GM20431 (cell line): ENCODE measurements at regions not wholly inside any gene's neighbourhood (a gene's known extent, or its start where the extent isn't known, plus 50 kb on each side); places are given as distances from the start of the nearest gene placed in this dataset.
"Not testable (repeated sequence)": the region's sequence is repeated elsewhere in the genome, so short reads cannot be mapped to it uniquely, and the experiment has no call there.

ENCODE experiments used
- in situ Hi-C: fragments of 300-500 bp; cut with MseI, MboI; formaldehyde crosslinking; loops from one replicate; pipeline ENCODE4 v1.15.0; 2020; ENCODE audit warnings: low sequenced_read_pairs; ENCODE audit not compliant: unreplicated experiment

- in situ Hi-C loops = no loop called here
Measured at GRCh38 chr4:177494791-177495190, 52.6 kb upstream of the AGA start.

DNA sequence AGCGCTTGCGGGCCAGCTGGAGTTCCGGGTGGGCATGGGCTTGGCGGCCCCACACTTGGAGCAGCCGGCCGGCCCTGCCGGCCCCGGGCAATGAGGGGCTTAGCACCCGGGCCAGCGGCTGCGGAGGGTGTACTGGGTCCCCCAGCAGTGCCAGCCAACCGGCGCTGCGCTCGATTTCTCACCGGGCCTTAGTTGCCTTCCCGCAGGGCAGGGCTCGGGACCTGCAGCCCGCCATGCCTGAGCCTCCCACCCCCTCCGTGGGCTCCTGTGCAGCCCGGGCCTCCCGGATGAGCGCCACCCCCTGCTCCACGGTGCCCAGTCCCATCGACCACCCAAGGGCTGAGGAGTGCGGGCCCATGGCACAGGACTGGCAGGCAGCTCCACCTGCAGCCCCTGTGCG, 53.4 kb upstream of the AGA start:
- in situ Hi-C loops = not testable (repeated sequence)

DNA sequence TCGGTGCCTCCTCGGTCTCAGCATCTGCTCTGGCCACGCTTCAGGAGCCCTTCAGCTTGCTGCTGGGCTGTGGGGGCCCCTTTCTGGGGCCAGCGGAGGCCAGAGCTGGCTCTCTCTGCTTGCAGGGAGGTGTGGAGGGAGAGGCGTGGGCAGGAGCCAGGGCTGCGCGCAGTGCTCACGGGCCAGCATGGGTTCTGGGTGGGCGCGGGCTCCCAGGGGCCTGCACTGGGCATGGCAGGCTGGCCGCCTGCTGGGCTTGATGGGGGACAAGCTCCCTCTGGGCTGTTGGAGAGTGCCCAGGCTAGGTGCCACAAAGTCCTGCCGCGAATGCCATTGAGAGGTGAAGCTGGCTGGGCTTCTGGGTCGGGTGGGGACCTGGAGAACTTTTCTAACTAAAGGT, 57.3 kb upstream of the AGA start:
- in situ Hi-C loops = no loop called here

DNA sequence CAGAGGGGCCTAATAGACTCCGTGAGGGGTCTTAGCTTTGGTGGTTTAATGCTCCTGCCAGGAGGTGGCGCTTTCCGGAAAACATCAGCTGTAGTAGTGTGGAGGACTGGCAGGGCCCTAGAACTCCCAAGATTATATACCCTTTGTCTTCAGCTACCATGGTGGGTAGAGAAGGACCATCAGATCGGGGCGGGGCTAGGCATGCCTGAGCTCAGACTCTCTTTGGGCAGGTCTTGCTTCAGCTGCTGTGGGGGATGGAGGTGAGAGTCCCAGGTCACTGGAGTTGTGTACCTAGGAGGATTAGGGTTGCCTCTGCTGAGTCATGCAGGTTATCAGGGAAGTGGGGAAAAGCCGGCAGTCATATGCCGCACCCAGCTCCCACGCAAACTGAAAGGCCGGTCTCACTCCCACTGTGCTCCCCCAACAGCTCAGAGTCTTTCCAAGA, 63.0 kb upstream of the AGA start:
- in situ Hi-C loops = no loop called here

- in situ Hi-C loops = no loop called here
Measured at GRCh38 chr4:177508662-177509061, 66.4 kb upstream of the AGA start.

GRCh38 chr4:177509226-177509745, 67.0 kb upstream of the AGA start:
- in situ Hi-C loops = no loop called here

DNA sequence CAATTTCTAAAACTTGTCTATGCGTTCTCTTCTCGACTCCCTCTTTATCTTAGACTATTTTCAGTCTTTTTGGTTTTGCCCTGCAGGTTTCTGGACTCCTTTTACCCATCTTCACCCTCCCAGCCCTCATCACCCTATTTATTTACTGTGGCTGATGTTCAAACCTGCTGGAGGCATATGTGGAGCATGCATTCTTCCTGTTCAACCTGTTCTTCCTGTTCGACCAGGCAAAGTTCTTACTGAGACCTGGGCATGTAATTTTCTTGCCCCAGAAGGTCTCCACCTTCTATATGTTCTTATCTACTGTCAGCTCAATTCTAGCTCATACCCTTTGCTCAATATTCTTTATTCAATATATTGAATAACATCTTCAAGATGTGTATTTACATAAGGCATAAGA, 69.4 kb upstream of the AGA start:
- in situ Hi-C loops = no loop called here

GRCh38 chr4:177512646-177513045, 70.4 kb upstream of the AGA start:
- in situ Hi-C loops = no loop called here

GRCh38 chr4:177517862-177518261, 75.6 kb upstream of the AGA start:
- in situ Hi-C loops = no loop called here

DNA sequence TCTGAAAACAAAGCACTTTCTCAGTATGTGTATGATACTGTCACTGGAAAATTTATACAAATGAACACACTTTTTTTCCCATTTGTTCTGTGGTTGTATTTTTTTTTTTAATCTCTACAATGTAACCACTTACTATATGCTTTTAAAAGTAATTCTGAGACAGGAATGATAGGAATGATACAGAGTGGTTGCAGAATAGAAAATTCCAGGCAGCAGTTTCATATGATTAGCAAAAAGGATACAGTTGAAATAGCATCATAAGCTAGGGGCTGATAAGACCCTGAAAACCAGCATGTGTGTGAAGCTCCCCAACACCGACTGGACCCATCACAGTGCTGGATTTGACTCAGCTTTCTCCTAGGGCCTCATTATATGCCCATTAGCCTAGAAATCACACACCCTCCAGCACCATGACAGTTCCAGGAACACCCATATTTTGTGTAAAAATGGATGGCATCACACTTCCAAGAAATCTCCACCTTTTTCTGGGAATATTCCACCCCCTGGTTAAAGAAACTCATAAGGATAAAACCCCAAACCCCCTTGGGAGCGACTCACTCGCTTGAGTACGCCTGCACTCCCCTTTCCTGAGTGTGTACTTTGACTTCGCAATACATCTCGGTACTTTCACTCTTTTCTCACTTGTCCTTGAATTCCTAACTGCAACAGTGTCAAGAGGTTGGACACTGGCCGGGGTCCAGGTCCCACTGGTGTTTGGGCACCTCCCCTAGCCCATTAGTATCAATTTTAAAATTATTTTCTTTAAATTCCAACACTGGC, 77.4 kb upstream of the AGA start:
- in situ Hi-C loops = no loop called here

DNA sequence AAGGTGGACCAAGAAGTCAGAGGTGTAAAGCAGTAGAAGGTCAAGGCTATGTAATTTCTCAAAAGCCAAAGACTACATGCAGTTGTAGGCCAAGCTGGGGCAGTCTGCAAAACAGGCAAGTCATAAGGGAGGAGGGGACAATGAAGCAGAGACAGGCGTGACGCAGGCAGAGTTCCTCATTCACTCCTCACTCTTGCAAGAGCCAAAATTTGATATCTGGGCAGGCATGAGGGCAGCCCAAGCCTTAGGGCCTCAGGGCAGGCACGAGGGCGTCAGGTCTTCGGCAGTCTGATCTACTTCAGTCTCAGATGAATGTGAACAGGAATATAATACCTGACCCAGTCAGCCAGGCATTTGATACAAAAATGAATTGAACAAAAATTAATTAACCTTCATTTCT, 86.4 kb upstream of the AGA start:
- in situ Hi-C loops = loop anchor here (25.0 kb wide), 1 partner anchor 1784 kb away; no protein-coding TSS in a partner anchor

GRCh38 chr4:177530561-177530960, 88.3 kb upstream of the AGA start:
- in situ Hi-C loops = loop anchor here (25.0 kb wide), 1 partner anchor 1782 kb away; no protein-coding TSS in a partner anchor

DNA sequence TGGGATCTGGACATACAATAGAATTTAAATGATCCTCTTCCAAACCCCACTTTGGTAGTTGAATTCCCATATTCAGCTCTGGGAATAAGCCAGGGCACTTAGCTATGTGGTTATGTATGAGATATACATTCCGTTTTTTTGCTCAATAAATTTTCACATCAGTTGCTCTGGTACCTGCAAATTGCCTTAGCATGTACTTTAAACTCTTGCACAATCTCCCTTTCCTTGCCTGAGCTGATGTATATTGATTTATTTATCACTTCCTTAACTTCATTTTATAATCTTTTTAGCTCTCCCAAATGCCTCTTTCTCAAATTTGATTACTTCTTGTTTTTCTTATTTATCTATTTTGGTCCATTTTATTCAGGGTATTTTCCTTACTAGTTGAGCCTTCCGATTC, 90.1 kb upstream of the AGA start:
- in situ Hi-C loops = loop anchor here (25.0 kb wide), 1 partner anchor 1780 kb away; no protein-coding TSS in a partner anchor

GRCh38 chr4:177534841-177535240, 92.6 kb upstream of the AGA start:
- in situ Hi-C loops = loop anchor here (25.0 kb wide), 1 partner anchor 1777 kb away; no protein-coding TSS in a partner anchor

- in situ Hi-C loops = loop anchor here (25.0 kb wide), 1 partner anchor 1766 kb away; no protein-coding TSS in a partner anchor
Measured at GRCh38 chr4:177546745-177547144, 104.5 kb upstream of the AGA start.

- in situ Hi-C loops = loop anchor here (25.0 kb wide), 1 partner anchor 1764 kb away; no protein-coding TSS in a partner anchor
Measured at GRCh38 chr4:177547985-177548384, 105.7 kb upstream of the AGA start.

DNA sequence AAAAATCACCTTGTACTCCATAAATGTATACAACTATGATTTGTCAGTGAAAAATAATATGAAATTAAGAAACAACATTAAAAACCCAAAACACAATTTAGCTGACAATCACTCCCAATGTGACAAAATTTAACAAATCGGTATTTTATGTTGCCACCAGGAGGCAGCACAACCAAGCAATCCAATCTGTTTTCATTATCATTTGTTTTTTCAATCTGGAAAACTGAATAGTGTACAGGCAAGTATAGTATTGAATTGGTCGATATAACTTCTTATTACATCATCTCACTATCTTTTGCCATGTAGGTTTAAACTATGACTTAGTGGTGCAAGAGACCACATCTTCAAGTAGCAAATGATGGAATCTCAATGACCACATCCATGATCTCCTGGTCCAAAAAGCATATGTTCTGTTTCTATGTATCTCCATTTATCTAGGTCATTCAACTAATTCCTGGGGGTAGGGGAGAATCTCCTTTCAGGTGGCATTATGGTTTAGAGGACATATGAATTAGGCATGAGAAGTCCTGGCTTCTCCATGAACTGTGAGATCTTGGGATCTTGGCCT, 112.9 kb upstream of the AGA start:
- in situ Hi-C loops = no loop called here

DNA sequence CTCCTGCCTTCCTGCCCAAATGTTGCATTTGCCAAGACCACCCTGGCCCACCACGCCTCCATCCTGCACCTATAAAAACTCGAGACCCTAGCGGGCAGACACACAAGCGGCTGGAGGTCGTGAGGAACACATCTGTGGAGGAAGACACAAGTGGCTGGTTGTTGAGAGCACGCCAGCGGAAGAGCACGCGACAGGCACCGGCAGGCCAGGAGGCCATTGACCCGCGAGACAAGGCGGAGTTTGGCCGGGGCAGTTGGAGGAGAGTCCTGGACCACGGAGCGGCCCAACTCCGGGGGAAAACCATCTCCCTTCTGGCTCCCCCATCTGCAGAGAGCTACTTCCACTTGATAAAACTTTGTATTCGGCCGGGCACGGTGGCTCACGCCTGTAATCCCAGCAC, 115.2 kb upstream of the AGA start:
- in situ Hi-C loops = no loop called here

DNA sequence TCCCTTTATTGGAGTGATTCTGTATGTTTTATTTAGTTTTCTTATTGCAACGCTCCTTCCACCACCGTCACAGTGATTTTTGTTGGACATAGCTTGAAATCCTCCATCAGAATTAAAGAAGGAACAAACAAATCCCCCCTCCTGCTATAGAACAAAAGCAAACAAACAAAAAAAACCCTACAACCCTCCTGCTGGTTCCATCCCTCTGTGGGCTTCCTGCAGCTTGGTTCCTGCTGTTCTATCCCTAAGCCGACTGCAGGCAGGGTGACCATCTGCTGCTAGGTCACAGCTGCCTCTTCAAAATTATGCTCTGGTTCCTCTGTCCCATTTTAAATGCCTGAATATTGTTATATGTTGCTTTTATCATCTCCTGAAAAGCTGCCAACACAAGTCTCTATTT, 116.8 kb upstream of the AGA start:
- in situ Hi-C loops = no loop called here

- in situ Hi-C loops = no loop called here
Measured at GRCh38 chr4:177562163-177562562, 119.9 kb upstream of the AGA start.

DNA sequence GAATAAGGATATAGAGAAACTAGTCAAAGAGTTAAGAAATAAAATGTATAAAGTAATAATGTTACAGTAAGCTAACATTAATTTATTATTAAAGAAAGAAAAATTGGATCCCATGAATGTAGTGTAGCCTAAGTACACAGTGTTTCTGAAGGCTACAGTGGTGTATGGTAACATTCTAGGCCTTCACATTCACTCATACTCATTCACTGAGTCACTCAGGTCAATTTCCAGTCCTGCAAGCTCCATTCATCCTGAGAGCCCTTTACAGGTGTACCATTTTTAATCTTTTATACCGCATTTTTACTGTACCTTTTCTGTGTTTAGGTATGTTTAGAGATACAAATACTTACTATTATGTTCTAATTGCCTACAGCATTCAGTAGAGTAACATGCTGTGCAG, 120.6 kb upstream of the AGA start:
- in situ Hi-C loops = no loop called here
